Liver (tissue), 7 donors: ENCODE measurements at regions not wholly inside any gene's neighbourhood (a gene's known extent, or its start where the extent isn't known, plus 50 kb on each side); places are given as distances from the start of the nearest gene placed in this dataset.

Experiments
- DNase-seq: peaks from one replicate; pipeline ENCODE4 v3.0.0-alpha.2; 2017; ENCODE audit warnings: low spot score
- H3K27ac ChIP-seq, 2 donors: one replicate each; pipeline ENCODE4 v1.7.0; 2013; ENCODE audit warnings: inconsistent platforms in 2 of 2, low read length in 2 of 2, control low read depth in 1 of 2, low read depth in 1 of 2, mild to moderate bottlenecking in 1 of 2
- H3K27me3 ChIP-seq, 4 donors: one replicate each; pipeline versions ENCODE4 v1.6.1 to v1.7.0; 2013; ENCODE audit warnings: low read length in 3 of 4, inconsistent platforms in 1 of 4, mild to moderate bottlenecking in 1 of 4, moderate library complexity in 1 of 4; ENCODE audit not compliant: control insufficient read depth in 4 of 4, insufficient read depth in 4 of 4
- H3K36me3 ChIP-seq, 4 donors: one replicate each; pipeline versions ENCODE4 v1.6.1 to v1.7.0; 2013; ENCODE audit warnings: low read length in 3 of 4, mild to moderate bottlenecking in 3 of 4, low read depth in 1 of 4, moderate library complexity in 1 of 4; ENCODE audit not compliant: control insufficient read depth in 4 of 4, insufficient read depth in 3 of 4
- H3K4me1 ChIP-seq, 4 donors: one replicate each; pipeline versions ENCODE4 v1.6.1 to v1.7.0; 2013; ENCODE audit warnings: low read length in 3 of 4, mild to moderate bottlenecking in 3 of 4, moderate library complexity in 1 of 4; ENCODE audit not compliant: control insufficient read depth in 4 of 4, insufficient read depth in 4 of 4
- H3K4me3 ChIP-seq, 3 donors: one replicate each; pipeline versions ENCODE4 v1.6.1 to v1.7.0; 2013; ENCODE audit warnings: low read length in 3 of 3, control low read depth in 1 of 3, low read depth in 1 of 3, mild to moderate bottlenecking in 1 of 3
- H3K9ac ChIP-seq, 2 donors: one replicate each; pipeline ENCODE4 v1.7.0; 2013; ENCODE audit warnings: low read length in 2 of 2, mild to moderate bottlenecking in 2 of 2, moderate library complexity in 2 of 2, control low read depth in 1 of 2, low read depth in 1 of 2
- H3K9me3 ChIP-seq, 4 donors: one replicate each; pipeline versions ENCODE4 v1.6.1 to v1.7.0; 2013; ENCODE audit warnings: low read length in 3 of 4; ENCODE audit not compliant: control insufficient read depth in 4 of 4
- ATF3 ChIP-seq: IDR thresholded peaks from 2 replicates; pipeline ENCODE4 v1.6.1; 2016; ENCODE audit warnings: antibody characterized with exemption
- FOXA1 ChIP-seq: IDR thresholded peaks from 2 replicates; pipeline ENCODE4 v1.6.1; 2016; ENCODE audit warnings: antibody characterized with exemption
- FOXA2 ChIP-seq: IDR thresholded peaks from 2 replicates; pipeline ENCODE4 v1.6.1; 2016; ENCODE audit warnings: antibody characterized with exemption
- HNF4A ChIP-seq, 2 donors: conservative IDR thresholded peaks; 2 replicates each; pipeline ENCODE4 v1.6.1; 2016; ENCODE audit warnings: antibody characterized with exemption in 2 of 2, mild to moderate bottlenecking in 2 of 2
- HNF4G ChIP-seq: IDR thresholded peaks from 2 replicates; pipeline ENCODE4 v1.6.1; 2016; ENCODE audit warnings: antibody characterized with exemption
- JUND ChIP-seq, 2 donors: IDR thresholded peaks; 2 replicates each; pipeline ENCODE4 v1.6.1; 2016; ENCODE audit warnings: antibody characterized with exemption in 2 of 2
- NR2F2 ChIP-seq: IDR thresholded peaks from 2 replicates; pipeline ENCODE4 v1.6.1; 2016; ENCODE audit warnings: antibody characterized with exemption
- RAD21 ChIP-seq, 2 donors: IDR thresholded peaks; 2 replicates each; pipeline ENCODE4 v1.6.1; 2016; ENCODE audit warnings: antibody characterized with exemption in 2 of 2, mild to moderate bottlenecking in 2 of 2
- RXRA ChIP-seq, 2 donors: IDR thresholded peaks; 2 replicates each; pipeline ENCODE4 v1.6.1; 2017 to 2018; ENCODE audit warnings: antibody characterized with exemption in 2 of 2, mild to moderate bottlenecking in 1 of 2
- SP1 ChIP-seq: IDR thresholded peaks from 2 replicates; pipeline ENCODE4 v1.6.1; 2018; ENCODE audit warnings: antibody characterized with exemption, mild to moderate bottlenecking
- TAF1 ChIP-seq: conservative IDR thresholded peaks from 2 replicates; pipeline ENCODE4 v1.6.1; 2016; ENCODE audit warnings: antibody characterized with exemption, mild to moderate bottlenecking
- WGBS: extraction: QIAGEN DNeasy Blood & Tissue Kit; methylation state at CpG from one replicate; pipeline ENCODE4 v1.1.7; 2013; 5-methylcytosine and 5-hydroxymethylcytosine counted together
- TF ChIP-seq, protein P1 (sequence below): IDR thresholded peaks from 2 replicates; pipeline ENCODE4 v1.6.1; 2016; ENCODE audit warnings: antibody characterized with exemption, mild to moderate bottlenecking
- TF ChIP-seq, protein P2 (sequence below): IDR thresholded peaks from 2 replicates; pipeline ENCODE4 v1.6.1; 2016; ENCODE audit warnings: antibody characterized with exemption
- donor health status: healthy.
- donor health status: healthy.
- donor health status: healthy.
- donor health status: healthy.

DNA sequence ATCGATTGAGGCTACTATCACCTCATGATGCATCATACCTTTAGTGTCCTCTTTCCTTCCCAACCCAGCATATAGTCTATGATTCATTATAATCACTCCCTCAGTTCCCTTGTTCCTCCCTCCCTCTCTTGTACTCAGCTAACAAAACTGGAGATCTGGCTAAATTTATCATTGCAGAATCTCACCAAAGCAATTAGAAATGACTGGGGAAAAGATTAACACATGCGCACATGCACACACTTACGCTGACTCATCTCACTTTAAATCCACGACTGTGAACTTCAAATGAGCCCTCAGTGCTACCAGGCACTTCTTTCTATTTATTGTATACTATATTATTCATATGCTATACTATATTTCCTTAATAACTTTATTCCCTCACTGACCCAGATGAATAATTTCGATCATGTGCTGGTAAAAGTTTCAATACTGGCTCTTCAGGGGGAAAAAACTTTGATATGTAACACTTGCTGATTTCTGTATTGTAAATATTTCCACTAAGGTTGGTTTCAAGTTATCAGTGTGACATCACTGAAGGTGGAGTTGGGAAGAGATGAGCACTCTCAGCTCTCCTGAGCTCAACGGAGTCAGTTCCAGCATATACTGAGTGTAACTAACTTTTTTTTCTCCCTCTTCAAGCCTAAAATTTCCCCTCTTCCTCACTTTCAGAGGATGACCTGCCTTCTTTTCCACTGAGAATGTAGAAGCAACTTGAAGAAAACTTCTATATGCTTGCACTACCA is 613.7 kb upstream of the B3GALT2 start (continued):
- TF ChIP-seq RXRA (IDR thresholded peaks at IDR 0.05) = no peak
- TF ChIP-seq NR2F2 = no peak
- no peak for TF ChIP-seq HNF4A (conservative IDR thresholded peaks at IDR 0.05)
- TF ChIP-seq HNF4G = no peak
- TF ChIP-seq RAD21 (IDR thresholded peaks at IDR 0.05) = no peak
- TF ChIP-seq ATF3 = no peak

DNA sequence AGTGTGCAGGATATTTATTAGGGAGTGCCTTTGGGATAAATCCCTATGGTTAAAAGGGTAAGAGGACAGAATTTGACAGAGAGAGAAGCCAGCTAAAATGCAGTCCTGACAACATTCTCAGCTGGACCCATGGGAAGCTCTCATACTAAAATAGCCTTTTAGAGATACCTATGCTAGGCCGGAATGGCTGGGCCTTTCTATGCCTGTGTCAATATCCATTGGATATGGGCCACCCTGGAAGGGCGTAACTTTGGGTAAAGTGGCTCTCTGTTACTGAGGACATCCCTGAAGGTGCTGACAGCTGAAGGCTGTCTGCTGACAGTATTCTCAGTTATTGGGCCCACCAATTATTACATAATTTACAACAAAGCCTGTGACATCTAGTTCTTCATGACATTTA is 613.0 kb upstream of the B3GALT2 start:
- Histone ChIP-seq H3K9me3 (no peaks in the 10 kb centered on the region), H3K4me3 (no peak overlapping the region)

GRCh38 chr1:193794239-193794638 is 607.8 kb upstream of the B3GALT2 start:
- no peak for DNase-seq
- H3K4me3 ChIP-seq = no peak overlapping the region
- no peaks in the 10 kb centered on the region for H3K9me3 ChIP-seq
- H3K36me3 ChIP-seq = no peaks in the 10 kb centered on the region
- no peaks in the 10 kb centered on the region for H3K4me1 ChIP-seq
- 65% methylated on average over 4 of the region's 4 CpGs for WGBS
- no peak overlapping the region for H3K9ac ChIP-seq
- TF ChIP-seq HNF4A (conservative IDR thresholded peaks at IDR 0.05) = no peak
- TF ChIP-seq, protein P1, sequence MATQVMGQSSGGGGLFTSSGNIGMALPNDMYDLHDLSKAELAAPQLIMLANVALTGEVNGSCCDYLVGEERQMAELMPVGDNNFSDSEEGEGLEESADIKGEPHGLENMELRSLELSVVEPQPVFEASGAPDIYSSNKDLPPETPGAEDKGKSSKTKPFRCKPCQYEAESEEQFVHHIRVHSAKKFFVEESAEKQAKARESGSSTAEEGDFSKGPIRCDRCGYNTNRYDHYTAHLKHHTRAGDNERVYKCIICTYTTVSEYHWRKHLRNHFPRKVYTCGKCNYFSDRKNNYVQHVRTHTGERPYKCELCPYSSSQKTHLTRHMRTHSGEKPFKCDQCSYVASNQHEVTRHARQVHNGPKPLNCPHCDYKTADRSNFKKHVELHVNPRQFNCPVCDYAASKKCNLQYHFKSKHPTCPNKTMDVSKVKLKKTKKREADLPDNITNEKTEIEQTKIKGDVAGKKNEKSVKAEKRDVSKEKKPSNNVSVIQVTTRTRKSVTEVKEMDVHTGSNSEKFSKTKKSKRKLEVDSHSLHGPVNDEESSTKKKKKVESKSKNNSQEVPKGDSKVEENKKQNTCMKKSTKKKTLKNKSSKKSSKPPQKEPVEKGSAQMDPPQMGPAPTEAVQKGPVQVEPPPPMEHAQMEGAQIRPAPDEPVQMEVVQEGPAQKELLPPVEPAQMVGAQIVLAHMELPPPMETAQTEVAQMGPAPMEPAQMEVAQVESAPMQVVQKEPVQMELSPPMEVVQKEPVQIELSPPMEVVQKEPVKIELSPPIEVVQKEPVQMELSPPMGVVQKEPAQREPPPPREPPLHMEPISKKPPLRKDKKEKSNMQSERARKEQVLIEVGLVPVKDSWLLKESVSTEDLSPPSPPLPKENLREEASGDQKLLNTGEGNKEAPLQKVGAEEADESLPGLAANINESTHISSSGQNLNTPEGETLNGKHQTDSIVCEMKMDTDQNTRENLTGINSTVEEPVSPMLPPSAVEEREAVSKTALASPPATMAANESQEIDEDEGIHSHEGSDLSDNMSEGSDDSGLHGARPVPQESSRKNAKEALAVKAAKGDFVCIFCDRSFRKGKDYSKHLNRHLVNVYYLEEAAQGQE = no peak
- no peak for TF ChIP-seq NR2F2
- TF ChIP-seq, protein P2, sequence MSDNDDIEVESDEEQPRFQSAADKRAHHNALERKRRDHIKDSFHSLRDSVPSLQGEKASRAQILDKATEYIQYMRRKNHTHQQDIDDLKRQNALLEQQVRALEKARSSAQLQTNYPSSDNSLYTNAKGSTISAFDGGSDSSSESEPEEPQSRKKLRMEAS = no peak
- no peak for TF ChIP-seq FOXA2
- no peak for TF ChIP-seq TAF1
- TF ChIP-seq JUND (IDR thresholded peaks at IDR 0.05) = no peak
- no peaks in the 10 kb centered on the region for H3K27me3 ChIP-seq
- H3K27ac ChIP-seq = no peak overlapping the region

More for the DNA sequence above, 613.0 kb upstream of the B3GALT2 start:
- WGBS = 97% methylated on average over 2 of the region's 2 CpGs
- H3K27ac ChIP-seq = no peak overlapping the region
- no peaks in the 10 kb centered on the region for H3K4me1 ChIP-seq
- H3K27me3 ChIP-seq = no peaks in the 10 kb centered on the region
- no peak for TF ChIP-seq HNF4G
- TF ChIP-seq FOXA2 = no peak
- TF ChIP-seq NR2F2 = no peak
- TF ChIP-seq, protein P2 = no peak
- no peak for TF ChIP-seq SP1
- TF ChIP-seq, protein P1 = no peak
- no peak for TF ChIP-seq HNF4A (conservative IDR thresholded peaks at IDR 0.05)
- no peak for TF ChIP-seq FOXA1
- TF ChIP-seq RAD21 (IDR thresholded peaks at IDR 0.05) = no peak
- no peak for TF ChIP-seq JUND (IDR thresholded peaks at IDR 0.05)
- no peak for TF ChIP-seq ATF3
- no peak overlapping the region for H3K9ac ChIP-seq
- H3K36me3 ChIP-seq = no peaks in the 10 kb centered on the region
- no peak for DNase-seq
